ENCODE measurements at regions not wholly inside any gene's neighbourhood (a gene's known extent, or its start where the extent isn't known, plus 50 kb on each side); places are given as distances from the start of the nearest gene placed in this dataset.
"Not testable (repeated sequence)": the region's sequence is repeated elsewhere in the genome, so short reads cannot be mapped to it uniquely, and the experiment has no call there.

- DNase-seq (ENCODE audit: low read depth), result not testable (repeated sequence)
Observed at GRCh38 chr16:10275214-10275996, 93.2 kb upstream of the GRIN2A start.

- DNase-seq (ENCODE audit: low read depth), result no peak
Observed at GRCh38 chr16:10277597-10277996, 95.4 kb upstream of the GRIN2A start.

DNA sequence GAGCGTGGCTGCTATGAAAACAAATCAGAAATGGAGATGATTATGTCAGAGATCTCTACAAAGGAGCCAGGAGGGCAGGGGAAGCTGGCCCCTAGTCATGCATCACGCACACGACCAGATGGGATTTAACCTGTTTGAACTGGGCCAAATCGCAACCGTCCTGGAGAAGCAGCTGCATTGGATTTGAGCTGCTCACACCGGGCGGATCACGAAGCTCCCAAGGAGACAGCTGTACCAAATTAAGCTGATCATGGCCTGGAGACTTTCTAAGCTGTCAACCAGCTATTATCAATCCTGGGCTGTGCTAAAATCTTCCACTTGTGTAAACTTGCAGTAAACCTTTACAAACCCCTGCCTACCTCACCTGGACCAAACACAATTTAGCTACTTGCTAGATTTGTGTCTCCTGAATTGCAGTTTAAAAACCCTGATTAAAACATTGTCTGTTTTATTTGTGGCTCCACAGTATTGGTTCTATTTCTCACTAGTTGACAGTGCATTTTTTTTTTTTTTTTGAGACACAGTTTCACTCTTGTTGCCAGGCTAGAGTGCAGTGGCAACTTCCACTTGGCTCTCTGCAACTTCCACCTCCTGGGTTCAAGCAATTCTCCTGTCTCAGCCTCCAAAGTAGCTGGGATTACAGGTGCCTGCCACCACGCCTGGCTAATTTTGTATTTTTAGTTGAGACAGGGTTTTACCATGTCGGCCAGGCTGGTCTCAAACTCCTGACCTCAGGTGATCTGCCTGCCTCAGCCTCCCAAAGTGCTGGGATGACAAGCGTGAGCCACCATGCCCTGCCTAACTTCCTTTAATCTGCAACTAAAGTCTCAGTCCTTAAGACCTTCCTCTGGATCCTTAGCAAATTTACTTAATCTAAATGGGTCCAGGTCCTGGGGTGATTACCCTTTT lies 98.3 kb upstream of the GRIN2A start:
- no peak for DNase-seq (ENCODE audit: low read depth)

DNA sequence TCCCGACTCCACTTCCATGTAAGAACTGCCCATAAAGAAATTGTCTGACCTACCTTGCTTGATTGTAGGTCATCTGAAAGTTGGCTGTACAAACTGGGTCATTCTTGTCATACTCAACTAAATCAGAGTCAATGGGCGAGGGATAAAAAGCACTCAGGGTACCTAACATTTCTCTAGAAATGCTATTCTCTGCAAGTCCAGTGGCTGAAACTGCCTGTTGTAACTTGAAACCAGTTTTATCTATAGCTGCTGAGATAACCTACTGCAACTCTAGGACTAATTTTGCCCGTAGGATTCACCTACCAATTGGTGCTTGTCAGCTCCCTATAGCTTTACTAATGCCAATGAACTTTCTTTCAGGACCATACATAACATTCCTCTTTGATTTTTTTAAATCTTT lies 100.1 kb upstream of the GRIN2A start:
- DNase-seq (ENCODE audit: low read depth), result no peak

DNA sequence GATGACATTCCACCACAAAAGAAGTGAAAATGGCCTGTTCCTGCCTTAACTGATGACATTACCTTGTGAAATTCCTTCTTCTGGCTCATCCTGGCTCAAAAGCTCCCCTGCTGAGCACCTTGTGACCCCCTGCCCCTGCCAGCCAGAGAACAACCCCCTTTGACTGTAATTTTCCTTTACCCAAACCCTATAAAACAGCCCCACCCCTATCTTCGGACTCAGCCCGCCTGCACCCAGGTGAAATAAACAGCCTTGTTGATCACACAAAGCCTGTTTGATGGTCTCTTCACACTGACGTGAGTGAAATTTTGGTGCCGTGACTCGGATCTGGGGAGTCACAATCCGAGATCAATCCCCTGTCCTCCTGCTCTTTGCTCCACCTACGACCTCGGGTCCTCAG lies 101.0 kb upstream of the GRIN2A start:
- not testable (repeated sequence) for DNase-seq (ENCODE audit: low read depth)

DNA sequence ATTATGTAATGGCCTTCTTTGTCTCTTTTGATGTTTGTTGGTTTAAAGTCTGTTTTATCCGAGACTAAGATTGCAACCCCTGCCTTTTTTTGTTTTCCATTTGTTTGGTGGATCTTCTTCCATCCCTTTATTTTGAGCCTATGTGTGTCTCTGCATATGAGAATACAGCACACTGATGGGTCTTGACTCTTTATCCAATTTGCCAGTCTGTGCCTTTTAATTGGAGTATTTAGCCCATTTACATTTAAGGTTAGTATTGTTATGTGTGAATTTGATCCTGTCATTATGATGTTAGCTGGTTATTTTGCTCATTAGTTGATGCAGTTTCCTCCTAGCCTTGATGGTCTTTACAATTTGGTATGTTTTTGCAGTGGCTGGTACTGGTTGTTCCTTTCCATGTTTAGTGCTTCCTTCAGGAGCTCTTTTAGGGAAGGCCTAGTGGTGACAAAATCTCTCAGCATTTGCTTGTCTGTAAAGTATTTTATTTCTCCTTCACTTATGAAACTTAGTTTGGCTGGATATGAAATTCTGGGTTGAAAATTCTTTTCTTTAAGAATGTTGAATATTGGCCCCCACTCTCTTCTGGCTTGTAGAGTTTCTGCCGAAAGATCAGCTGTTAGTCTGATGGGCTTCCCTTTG lies 95.3 kb upstream of the ATF7IP2 start:
- DNase-seq (ENCODE audit: low read depth), result not testable (repeated sequence)

DNA sequence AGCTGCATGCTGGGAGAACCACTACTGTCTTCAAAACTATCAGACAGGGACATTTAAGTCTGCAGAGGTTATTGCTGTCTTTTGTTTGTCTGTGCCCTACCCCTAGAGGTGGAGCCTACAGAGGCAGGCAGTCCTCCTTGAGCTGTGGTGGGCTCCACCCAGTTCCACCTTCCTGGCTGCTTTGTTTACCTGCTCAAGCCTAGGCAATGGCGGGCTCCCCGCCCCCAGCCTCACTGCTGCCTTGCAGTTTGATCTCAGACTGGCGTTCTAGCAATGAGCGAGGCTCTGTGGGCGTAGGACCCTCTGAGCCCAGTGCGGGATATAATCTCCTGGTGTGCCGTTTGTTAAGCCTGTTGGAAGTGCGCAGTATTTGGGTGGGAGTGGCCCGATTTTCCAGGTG lies 93.7 kb upstream of the ATF7IP2 start:
- DNase-seq (ENCODE audit: low read depth), result not testable (repeated sequence)

- not testable (repeated sequence) for DNase-seq (ENCODE audit: low read depth)
Observed at GRCh38 chr16:10292976-10293375, 92.9 kb upstream of the ATF7IP2 start.

- DNase-seq (ENCODE audit: low read depth), result not testable (repeated sequence)
Observed at GRCh38 chr16:10294153-10294552, 91.7 kb upstream of the ATF7IP2 start.

- no peak for DNase-seq (ENCODE audit: low read depth)
Observed at GRCh38 chr16:10296956-10297340, 88.9 kb upstream of the ATF7IP2 start.

- DNase-seq (ENCODE audit: low read depth), result no peak
Observed at GRCh38 chr16:10297341-10298006, 88.4 kb upstream of the ATF7IP2 start.

GRCh38 chr16:10300905-10301304 lies 85.0 kb upstream of the ATF7IP2 start:
- DNase-seq (ENCODE audit: low read depth), result no peak

DNA sequence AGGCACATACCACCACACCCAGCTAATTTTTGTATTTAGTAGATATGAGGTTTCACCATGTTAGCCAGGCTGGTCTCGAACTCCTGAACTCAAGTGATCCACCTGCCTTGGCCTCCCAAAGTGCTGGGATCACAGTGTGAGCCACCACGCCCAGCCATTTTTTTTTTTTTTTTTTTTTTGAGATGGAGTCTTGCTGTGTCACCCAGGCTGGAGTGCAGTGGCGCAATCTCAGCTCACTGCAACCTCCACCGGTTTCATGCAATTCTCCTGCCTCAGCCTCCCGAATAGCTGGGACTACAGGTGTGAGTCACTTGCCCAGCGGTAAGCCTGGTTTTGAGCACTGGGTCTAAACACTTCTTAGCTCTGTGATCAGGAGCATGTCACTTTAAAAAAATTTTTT lies 84.3 kb upstream of the ATF7IP2 start:
- DNase-seq (ENCODE audit: low read depth), result not testable (repeated sequence)

GRCh38 chr16:10305912-10306311 lies 79.9 kb upstream of the ATF7IP2 start:
- no peak for DNase-seq (ENCODE audit: low read depth)

GRCh38 chr16:10308305-10309193 lies 77.3 kb upstream of the ATF7IP2 start:
- DNase-seq (ENCODE audit: low read depth), result no peak

DNA sequence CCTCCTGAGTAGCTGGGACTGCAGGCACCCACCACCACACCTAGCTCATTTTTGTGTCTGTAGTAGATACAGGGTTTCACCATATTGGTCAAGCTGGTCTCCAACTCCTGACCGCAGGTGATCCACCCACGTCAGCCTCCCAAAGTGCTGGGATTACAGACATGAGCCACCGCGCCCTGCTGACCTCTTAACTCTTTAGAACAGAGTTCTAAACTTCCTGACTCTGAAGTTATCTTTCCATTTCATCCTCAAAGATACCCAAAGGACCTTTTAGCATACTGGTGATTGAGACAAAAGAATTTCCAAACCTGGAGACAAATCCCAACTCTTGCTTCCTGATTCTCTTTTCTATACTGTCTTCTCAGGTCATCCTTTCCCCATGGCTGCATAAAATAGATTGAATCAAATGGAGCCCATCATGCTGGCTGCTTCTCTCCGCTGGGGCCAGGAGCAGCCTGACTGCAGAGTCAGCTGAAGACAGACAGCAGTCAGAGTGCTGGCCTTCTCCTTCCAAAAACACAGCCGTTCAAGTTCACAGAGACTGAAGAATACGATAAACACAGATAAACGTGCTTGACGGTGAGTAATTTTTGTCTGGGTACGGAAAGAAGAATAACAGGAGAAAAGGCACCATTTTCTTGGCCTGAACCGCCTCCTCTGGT lies 76.5 kb upstream of the ATF7IP2 start:
- DNase-seq (ENCODE audit: low read depth), result no peak

DNA sequence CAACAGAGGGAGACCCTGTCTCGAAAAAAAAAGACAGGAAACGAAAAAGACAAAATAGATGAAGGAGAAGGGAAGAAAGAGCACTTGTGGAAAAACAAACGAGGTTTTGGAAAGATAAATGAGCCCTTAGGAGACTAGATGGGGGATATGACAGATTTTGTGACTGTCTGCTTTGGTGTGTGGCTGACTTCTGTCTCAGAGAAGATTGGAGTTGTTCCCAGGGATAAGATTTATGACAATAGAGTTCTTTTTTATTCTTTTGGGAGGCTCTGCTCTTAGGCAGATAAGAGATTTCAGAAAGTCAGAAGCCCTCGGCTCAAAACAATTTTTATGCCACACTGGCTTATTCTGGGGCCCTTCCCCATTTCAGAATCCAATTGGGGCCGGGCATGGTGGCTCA lies 73.9 kb upstream of the ATF7IP2 start:
- DNase-seq (ENCODE audit: low read depth), result no peak

GRCh38 chr16:10312784-10313724 lies 72.8 kb upstream of the ATF7IP2 start:
- DNase-seq (ENCODE audit: low read depth), result no peak

DNA sequence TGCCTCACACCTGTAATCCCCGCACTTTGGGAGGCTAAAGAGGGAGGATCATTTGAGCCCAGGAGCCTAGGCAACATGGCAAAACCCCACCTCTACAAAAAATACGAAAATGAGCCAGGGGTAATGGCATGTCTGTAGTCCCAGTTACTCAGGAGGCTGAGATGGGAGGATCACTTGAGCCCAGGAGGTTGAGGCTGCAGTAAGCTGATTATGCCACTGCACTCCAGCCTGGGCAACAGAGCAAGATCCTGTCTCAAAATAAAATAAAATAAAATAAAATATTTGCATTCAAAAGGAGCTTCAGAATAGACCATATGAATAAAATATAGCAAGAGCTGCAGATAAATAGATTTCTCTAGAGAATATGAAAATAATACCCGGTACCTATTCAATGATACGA lies 71.5 kb upstream of the ATF7IP2 start:
- no peak for DNase-seq (ENCODE audit: low read depth)
